ENCODE measurements at regions not wholly inside any gene's neighbourhood (a gene's known extent, or its start where the extent isn't known, plus 50 kb on each side); places are given as distances from the start of the nearest gene placed in this dataset.
"Not testable (repeated sequence)": the region's sequence is repeated elsewhere in the genome, so short reads cannot be mapped to it uniquely, and the experiment has no call there.

- no peak for TF ChIP-seq GATA1 (IDR thresholded peaks at IDR 0.05; ENCODE audit: low read depth, low read length)
- no peak for TF ChIP-seq POLR2A (IDR thresholded peaks at IDR 0.05; ENCODE audit: low read length)
- DNase-seq = no peak
These were observed 96.9 kb upstream of the CTAGE1 start for GRCh38 chr18:22514655-22515054.

DNA sequence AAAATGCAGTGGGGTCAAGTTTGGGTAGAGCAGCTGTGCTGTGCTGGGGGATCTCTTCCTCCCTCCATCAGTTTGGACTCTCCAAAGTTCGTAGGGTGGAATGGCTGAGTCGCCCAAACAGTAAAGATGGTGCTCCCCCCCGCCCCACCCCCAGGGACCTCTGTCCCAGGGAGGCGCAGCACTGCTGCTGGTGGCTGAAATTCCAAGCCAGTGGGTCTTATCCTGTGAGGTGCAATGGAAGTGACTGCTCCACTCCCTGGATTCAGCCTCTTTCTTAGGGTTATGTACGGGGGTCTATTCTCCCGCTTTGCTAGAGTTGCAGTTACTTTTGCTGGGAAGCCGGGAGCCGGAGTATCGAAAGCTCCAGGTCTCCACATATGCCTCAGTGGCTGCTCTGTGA lies 97.5 kb upstream of the CTAGE1 start:
- no peak for TF ChIP-seq POLR2A (IDR thresholded peaks at IDR 0.05; ENCODE audit: low read length)
- TF ChIP-seq GATA1 (IDR thresholded peaks at IDR 0.05; ENCODE audit: low read depth, low read length) = no peak
- DNase-seq = no peak

DNA sequence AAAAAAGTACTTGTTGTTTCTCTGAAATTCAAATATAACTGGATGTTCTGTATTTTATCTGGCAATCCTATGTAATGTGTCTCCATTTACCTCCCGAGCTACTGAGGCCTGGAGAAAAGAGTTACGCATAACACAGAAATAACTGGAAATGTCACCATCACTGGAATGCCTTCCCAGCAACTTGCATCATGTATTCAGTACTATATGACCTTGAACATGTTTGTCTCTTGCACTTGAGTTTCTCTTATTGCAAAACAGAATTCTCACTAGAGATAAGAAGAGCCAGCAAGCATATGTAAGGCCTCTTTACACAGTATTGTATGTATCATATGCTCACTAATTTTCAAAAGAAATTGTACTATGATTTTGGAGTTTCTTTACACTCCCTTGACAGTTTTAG lies 99.6 kb upstream of the CTAGE1 start:
- TF ChIP-seq POLR2A (IDR thresholded peaks at IDR 0.05; ENCODE audit: low read length) = no peak
- no peak for TF ChIP-seq GATA1 (IDR thresholded peaks at IDR 0.05; ENCODE audit: low read depth, low read length)
- DNase-seq = no peak

- no peak for TF ChIP-seq POLR2A (IDR thresholded peaks at IDR 0.05; ENCODE audit: low read length)
- no peak for TF ChIP-seq GATA1 (IDR thresholded peaks at IDR 0.05; ENCODE audit: low read depth, low read length)
- no peak for DNase-seq
These were observed 103.5 kb upstream of the CTAGE1 start for GRCh38 chr18:22521026-22521707.

- no peak for DNase-seq
- no peak for TF ChIP-seq GATA1 (IDR thresholded peaks at IDR 0.05; ENCODE audit: low read depth, low read length)
- TF ChIP-seq POLR2A (IDR thresholded peaks at IDR 0.05; ENCODE audit: low read length) = no peak
These were observed 105.8 kb upstream of the CTAGE1 start for GRCh38 chr18:22523481-22523880.

DNA sequence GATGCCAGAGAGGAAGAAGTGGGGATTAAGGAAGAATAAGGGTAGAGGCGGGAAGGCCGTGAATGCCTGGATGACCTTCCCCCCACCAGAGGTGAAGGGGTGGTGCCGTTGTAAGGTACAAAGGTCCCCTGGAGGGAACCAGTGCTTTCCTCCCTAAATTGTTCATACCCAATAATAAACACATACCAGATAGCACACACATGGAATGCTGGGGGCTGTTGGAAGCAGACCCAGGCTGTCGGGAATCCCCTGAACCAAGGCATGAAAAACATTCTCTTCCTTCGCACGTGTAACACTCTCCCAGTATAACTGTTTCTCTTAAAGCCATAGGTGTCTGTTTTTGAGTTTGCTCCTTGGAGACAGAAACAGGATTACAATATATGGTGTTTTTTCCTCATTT lies 107.1 kb upstream of the CTAGE1 start:
- TF ChIP-seq GATA1 (IDR thresholded peaks at IDR 0.05; ENCODE audit: low read depth, low read length) (no peak), POLR2A (IDR thresholded peaks at IDR 0.05; ENCODE audit: low read length) (no peak)
- no peak for DNase-seq

- DNase-seq = no peak
- no peak for TF ChIP-seq POLR2A (IDR thresholded peaks at IDR 0.05; ENCODE audit: low read length)
These were observed 107.6 kb upstream of the CTAGE1 start for GRCh38 chr18:22525313-22525712.

DNA sequence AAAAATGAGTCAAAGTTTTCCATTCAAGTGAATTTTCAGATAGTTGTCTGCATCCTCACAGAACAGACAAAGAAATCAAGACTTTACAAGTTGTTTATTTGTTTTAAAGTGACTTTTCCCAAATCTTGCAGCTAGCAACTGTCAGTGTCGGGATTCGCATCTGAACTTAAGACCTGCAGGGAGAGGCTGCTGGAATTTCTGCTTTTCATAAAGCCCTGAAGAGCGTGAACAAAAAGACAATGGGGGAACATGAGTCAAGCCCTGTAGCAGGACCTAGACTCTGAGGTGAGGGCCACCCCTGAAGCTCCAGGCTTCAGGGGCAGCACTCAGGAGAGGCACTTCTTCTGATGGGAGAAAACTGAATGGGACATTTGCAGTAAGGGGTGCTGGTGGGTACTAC lies 108.2 kb upstream of the CTAGE1 start:
- TF ChIP-seq GATA1 (IDR thresholded peaks at IDR 0.05; ENCODE audit: low read depth, low read length) = no peak
- TF ChIP-seq POLR2A (IDR thresholded peaks at IDR 0.05; ENCODE audit: low read length) = no peak
- DNase-seq = no peak

DNA sequence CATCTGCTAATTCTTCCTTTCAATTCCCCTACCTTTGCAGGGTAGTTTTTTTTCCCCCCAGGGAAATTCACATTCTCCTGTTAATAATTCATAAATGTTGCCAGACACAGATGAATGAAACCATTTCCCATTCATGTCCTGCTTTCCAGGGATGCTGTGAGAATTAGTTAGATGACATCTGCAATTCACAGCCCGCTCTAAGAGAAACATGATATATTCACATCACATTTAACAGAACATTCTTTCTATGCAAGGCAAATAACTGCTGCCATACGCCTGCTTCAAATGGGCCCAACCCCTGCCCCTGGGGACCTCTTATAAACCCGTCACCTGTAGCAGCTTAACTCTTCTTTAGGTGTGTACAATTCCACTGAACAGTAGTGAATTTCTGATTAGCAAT lies 110.6 kb upstream of the CTAGE1 start:
- DNase-seq = no peak
- TF ChIP-seq GATA1 (IDR thresholded peaks at IDR 0.05; ENCODE audit: low read depth, low read length) (no peak), POLR2A (IDR thresholded peaks at IDR 0.05; ENCODE audit: low read length) (no peak)

GRCh38 chr18:22534706-22535105 lies 117.0 kb upstream of the CTAGE1 start:
- DNase-seq = not testable (repeated sequence)

DNA sequence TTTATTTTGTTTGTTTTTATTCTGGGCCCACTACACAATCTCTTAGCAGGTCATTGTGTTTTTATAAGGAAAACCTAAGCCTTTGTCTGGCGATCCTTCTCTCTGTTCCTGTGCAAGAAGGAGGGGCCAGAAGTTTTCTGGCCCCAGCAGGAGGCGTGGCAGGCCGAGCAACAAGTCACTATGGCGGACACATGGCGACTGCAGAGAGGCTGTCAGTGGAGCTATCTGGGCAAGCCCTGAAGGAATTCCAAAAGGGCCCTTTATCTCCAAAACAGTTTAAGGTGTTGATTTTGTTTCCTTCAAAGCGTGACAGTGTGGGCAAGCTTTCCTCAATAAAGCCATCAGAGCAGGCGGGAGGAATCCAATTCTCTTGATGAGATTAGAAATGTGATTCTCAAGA lies 118.8 kb upstream of the CTAGE1 start:
- DNase-seq = no peak
- TF ChIP-seq POLR2A (IDR thresholded peaks at IDR 0.05; ENCODE audit: low read length) (no peak), GATA1 (IDR thresholded peaks at IDR 0.05; ENCODE audit: low read depth, low read length) (no peak)

- TF ChIP-seq GATA1 (IDR thresholded peaks at IDR 0.05; ENCODE audit: low read depth, low read length) (no peak), POLR2A (IDR thresholded peaks at IDR 0.05; ENCODE audit: low read length) (no peak)
- no peak for DNase-seq
These were observed 120.7 kb upstream of the CTAGE1 start for GRCh38 chr18:22538426-22538825.

GRCh38 chr18:22539051-22539765 lies 121.5 kb upstream of the CTAGE1 start:
- TF ChIP-seq POLR2A (IDR thresholded peaks at IDR 0.05; ENCODE audit: low read length) (no peak), GATA1 (IDR thresholded peaks at IDR 0.05; ENCODE audit: low read depth, low read length) (no peak)
- no peak for DNase-seq

GRCh38 chr18:22541232-22541631 lies 123.5 kb upstream of the CTAGE1 start:
- DNase-seq = no peak
- TF ChIP-seq GATA1 (IDR thresholded peaks at IDR 0.05; ENCODE audit: low read depth, low read length) = no peak
- no peak for TF ChIP-seq POLR2A (IDR thresholded peaks at IDR 0.05; ENCODE audit: low read length)

- no peak for DNase-seq
- TF ChIP-seq POLR2A (IDR thresholded peaks at IDR 0.05; ENCODE audit: low read length) = no peak
- no peak for TF ChIP-seq GATA1 (IDR thresholded peaks at IDR 0.05; ENCODE audit: low read depth, low read length)
These were observed 124.7 kb upstream of the CTAGE1 start for GRCh38 chr18:22542406-22542835.

Measured in erythroblast (primary cell).